ENCODE measurements at regions not wholly inside any gene's neighbourhood (a gene's known extent, or its start where the extent isn't known, plus 50 kb on each side); places are given as distances from the start of the nearest gene placed in this dataset.

GRCh38 chr2:128642821-128643220 lies 324.2 kb upstream of the HS6ST1 start:
- TF ChIP-seq CTCF (IDR thresholded peaks at IDR 0.05; ENCODE audit: low read length) = no peak
- TF ChIP-seq EZH2phosphoT487 (IDR thresholded peaks at IDR 0.05; ENCODE audit: low read length) = no peak
